Tibial nerve (tissue), 4 donors: ENCODE measurements at regions not wholly inside any gene's neighbourhood (a gene's known extent, or its start where the extent isn't known, plus 50 kb on each side); places are given as distances from the start of the nearest gene placed in this dataset.
"Not testable (repeated sequence)": the region's sequence is repeated elsewhere in the genome, so short reads cannot be mapped to it uniquely, and the experiment has no call there.

Experiments used
- DNase-seq, 2 donors: peaks; one replicate each; pipeline ENCODE4 v3.0.0-alpha.2; 2019; ENCODE audit warnings: low spot score in 2 of 2
- H3K27ac ChIP-seq, 4 donors: fragments of 200-600 bp; sonication (generic) in 3 of 4; one replicate each; pipeline ENCODE4 v1.5.1; 2017 to 2019; ENCODE audit warnings: mild to moderate bottlenecking in 1 of 4
- H3K27me3 ChIP-seq, 2 donors: fragments of 200-600 bp; sonication (generic) in 1 of 2; one replicate each; pipeline versions ENCODE4 v1.5.1 to v1.6.0; 2017 to 2019
- H3K36me3 ChIP-seq, 3 donors: fragments of 200-600 bp; sonication (generic); one replicate each; pipeline ENCODE4 v1.5.1; 2018 to 2019
- H3K4me1 ChIP-seq, 4 donors: fragments of 200-600 bp; sonication (generic) in 3 of 4; one replicate each; pipeline ENCODE4 v1.5.1; 2017 to 2019
- H3K4me3 ChIP-seq, 4 donors: fragments of 200-600 bp; sonication (generic) in 3 of 4; one replicate each; pipeline ENCODE4 v1.5.1; 2017 to 2019; ENCODE audit warnings: mild to moderate bottlenecking in 1 of 4, moderate library complexity in 1 of 4
- H3K9me3 ChIP-seq, 4 donors: fragments of 200-600 bp; sonication (generic) in 3 of 4; one replicate each; pipeline ENCODE4 v1.5.1; 2017 to 2019
- EP300 ChIP-seq, 2 donors: sonication (generic); formaldehyde crosslinking; IDR thresholded peaks; one replicate each; pipeline ENCODE4 v1.6.1; 2017; ENCODE audit warnings: antibody characterized with exemption in 2 of 2, mild to moderate bottlenecking in 1 of 2
- POLR2A ChIP-seq, 2 donors: fragments of 450-650 bp; IDR thresholded peaks; one replicate each; pipeline ENCODE4 v1.6.1; 2017; ENCODE audit warnings: antibody characterized with exemption in 2 of 2, mild to moderate bottlenecking in 2 of 2, moderate library complexity in 2 of 2
- WGBS, 2 donors: methylation state at CpG; one replicate each; pipeline ENCODE4 v1.1.5; 2018; 5-methylcytosine and 5-hydroxymethylcytosine counted together
- TF ChIP-seq, protein P1 (sequence below), 5 experiments: fragments of 200-600 bp in 3 of 5; fragments of 450-650 bp in 2 of 5; sonication (generic) in 3 of 5; IDR thresholded peaks; one replicate each; pipeline ENCODE4 v1.5.1; 2016 to 2019; ENCODE audit warnings: antibody characterized with exemption in 5 of 5, mild to moderate bottlenecking in 3 of 5, moderate library complexity in 2 of 5

DNA sequence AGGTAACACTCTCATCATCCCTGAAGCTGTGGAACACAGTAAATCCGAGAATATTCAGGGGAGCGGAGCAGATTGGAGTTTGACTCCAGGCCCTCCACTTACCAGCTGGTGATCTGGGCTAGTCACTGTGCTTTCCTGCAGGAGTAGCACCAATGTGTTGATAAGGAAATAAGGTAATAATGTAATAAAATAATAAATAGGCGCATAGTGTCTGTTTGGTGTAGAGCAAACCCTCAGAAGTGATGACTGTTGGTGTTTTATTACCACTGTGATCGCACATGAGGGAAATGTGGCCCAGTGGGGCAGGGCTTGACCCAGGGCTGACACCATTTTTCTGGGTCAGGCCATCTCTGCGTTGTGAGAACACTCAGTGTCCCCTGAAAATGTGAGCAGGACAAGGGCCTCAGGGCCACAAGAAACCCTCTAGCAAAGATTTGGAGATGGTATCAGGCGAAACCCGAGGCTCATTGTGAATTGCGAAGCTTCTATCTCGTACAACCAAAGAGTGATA is 563.9 kb upstream of the B3GAT1 start:
- TF ChIP-seq, protein P1, sequence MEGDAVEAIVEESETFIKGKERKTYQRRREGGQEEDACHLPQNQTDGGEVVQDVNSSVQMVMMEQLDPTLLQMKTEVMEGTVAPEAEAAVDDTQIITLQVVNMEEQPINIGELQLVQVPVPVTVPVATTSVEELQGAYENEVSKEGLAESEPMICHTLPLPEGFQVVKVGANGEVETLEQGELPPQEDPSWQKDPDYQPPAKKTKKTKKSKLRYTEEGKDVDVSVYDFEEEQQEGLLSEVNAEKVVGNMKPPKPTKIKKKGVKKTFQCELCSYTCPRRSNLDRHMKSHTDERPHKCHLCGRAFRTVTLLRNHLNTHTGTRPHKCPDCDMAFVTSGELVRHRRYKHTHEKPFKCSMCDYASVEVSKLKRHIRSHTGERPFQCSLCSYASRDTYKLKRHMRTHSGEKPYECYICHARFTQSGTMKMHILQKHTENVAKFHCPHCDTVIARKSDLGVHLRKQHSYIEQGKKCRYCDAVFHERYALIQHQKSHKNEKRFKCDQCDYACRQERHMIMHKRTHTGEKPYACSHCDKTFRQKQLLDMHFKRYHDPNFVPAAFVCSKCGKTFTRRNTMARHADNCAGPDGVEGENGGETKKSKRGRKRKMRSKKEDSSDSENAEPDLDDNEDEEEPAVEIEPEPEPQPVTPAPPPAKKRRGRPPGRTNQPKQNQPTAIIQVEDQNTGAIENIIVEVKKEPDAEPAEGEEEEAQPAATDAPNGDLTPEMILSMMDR (IDR thresholded peaks at IDR 0.05), result no peak
- no peak for TF ChIP-seq EP300 (IDR thresholded peaks at IDR 0.05)
- Histone ChIP-seq H3K9me3 (no peaks in the 10 kb centered on the region), H3K27me3 (no peaks in the 10 kb centered on the region), H3K4me3 (no peak overlapping the region), H3K36me3 (no peaks in the 10 kb centered on the region), H3K27ac (no peak overlapping the region), H3K4me1 (no peaks in the 10 kb centered on the region)
- DNase-seq, result no peak
- 68 to 71% methylated on average over 9 of the region's 9 CpGs for WGBS, 2 donors

DNA sequence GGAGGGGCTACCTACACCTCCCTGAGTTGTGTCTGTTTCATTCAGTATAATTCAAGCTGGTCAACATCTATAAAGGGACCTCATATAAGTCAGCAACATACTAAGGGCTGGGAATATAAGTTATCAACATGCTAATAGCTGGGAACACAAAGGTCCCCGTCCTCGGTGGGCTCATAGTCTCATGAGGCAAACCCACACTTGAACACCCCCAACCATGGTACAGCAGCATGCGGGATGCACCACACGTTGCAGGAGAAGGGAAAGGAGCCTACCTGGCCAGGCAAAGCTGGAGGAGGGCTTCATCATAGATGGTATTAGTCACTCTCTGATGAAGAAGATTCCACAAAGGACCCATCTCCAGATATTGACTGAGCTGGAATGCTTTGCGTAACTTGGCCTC is 561.8 kb upstream of the B3GAT1 start:
- no peaks in the 10 kb centered on the region for H3K27me3 ChIP-seq
- H3K4me3 ChIP-seq, result no peak overlapping the region
- H3K36me3 ChIP-seq, result no peaks in the 10 kb centered on the region
- no peak for DNase-seq
- TF ChIP-seq EP300 (IDR thresholded peaks at IDR 0.05), result no peak
- no peak for TF ChIP-seq POLR2A (IDR thresholded peaks at IDR 0.05)
- TF ChIP-seq, protein P1 (IDR thresholded peaks at IDR 0.05), result no peak
- H3K4me1 ChIP-seq, result no peaks in the 10 kb centered on the region
- no peak overlapping the region for H3K27ac ChIP-seq
- WGBS, 2 donors, result 88 to 91% methylated on average over 5 of the region's 5 CpGs
- no peaks in the 10 kb centered on the region for H3K9me3 ChIP-seq

DNA sequence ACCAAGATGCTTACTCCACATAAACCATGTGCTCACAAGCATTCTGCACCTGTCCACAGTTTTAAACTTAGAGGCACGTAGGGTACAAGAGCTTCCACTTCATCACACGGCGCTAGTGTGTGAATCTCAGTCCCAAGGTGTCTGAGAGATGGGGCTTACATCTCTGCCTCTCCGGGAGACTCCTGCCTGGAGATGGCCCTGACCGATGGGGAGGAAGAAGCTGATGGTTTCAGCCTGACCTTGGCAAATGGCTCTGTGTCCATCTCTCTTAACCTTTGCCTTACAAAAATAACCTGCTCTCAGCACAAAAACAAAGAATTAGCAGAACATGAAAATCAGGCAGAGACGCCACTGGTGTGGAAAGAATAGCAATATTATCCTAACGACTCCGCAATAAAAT is 559.3 kb upstream of the B3GAT1 start:
- Histone ChIP-seq H3K36me3 (no peaks in the 10 kb centered on the region), H3K4me1 (no peaks in the 10 kb centered on the region), H3K4me3 (no peak overlapping the region), H3K27ac (no peak overlapping the region), H3K9me3 (no peaks in the 10 kb centered on the region), H3K27me3 (no peaks in the 10 kb centered on the region)
- 74 to 78% methylated on average over 8 of the region's 8 CpGs for WGBS, 2 donors
- no peak for DNase-seq
- TF ChIP-seq, protein P1 (IDR thresholded peaks at IDR 0.05), result no peak
- TF ChIP-seq POLR2A (IDR thresholded peaks at IDR 0.05) (no peak), EP300 (IDR thresholded peaks at IDR 0.05) (no peak)

DNA sequence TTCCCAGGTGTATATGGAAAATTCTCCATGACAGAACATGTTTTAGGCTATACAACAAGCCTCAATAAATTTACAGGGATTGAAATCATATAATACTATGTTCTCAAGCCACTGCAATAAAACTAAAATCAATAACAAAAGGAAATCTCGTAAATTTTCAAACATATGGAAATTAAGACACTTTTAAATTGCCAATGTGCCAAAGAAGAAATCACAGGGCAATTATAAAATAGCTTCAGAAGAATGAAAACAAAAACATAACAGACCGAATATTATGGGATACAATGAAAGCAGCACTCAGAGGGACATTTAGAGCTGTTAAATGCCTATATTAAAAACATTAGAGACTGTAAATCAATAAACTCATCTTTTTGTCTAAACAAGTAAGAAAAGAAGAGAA is 555.7 kb upstream of the B3GAT1 start:
- H3K27me3 ChIP-seq, result no peaks in the 10 kb centered on the region
- DNase-seq, result no peak
- 63 to 73% methylated on average over 2 of the region's 2 CpGs for WGBS, 2 donors
- H3K27ac ChIP-seq, result no peak overlapping the region
- H3K4me3 ChIP-seq, result no peak overlapping the region
- H3K36me3 ChIP-seq, result no peaks in the 10 kb centered on the region
- no peaks in the 10 kb centered on the region for H3K9me3 ChIP-seq
- TF ChIP-seq, protein P1 (IDR thresholded peaks at IDR 0.05), result no peak
- TF ChIP-seq POLR2A (IDR thresholded peaks at IDR 0.05), result no peak
- TF ChIP-seq EP300 (IDR thresholded peaks at IDR 0.05), result no peak
- no peaks in the 10 kb centered on the region for H3K4me1 ChIP-seq

DNA sequence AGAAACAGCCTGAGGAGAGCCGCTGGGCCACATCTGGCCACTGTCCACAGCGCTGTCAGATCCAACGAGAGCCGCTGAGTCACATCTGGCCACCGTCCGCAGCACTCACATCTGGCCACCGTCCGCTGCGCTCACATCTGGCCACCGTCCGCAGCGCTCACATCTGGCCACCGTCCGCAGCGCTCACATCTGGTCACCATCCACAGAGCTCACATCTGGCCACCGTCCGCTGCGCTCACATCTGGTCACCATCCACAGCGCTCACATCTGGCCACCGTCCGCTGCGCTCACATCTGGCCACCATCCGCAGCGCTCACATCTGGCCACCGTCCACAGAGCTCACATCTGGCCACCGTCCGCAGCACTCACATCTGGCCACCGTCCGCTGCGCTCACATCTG is 549.3 kb upstream of the B3GAT1 start:
- not testable (repeated sequence) for H3K36me3 ChIP-seq, H3K4me1 ChIP-seq, H3K27me3 ChIP-seq, H3K9me3 ChIP-seq, DNase-seq, H3K4me3 ChIP-seq, H3K27ac ChIP-seq
- 94% methylated on average over 30 of the region's 30 CpGs for WGBS, 2 donors

DNA sequence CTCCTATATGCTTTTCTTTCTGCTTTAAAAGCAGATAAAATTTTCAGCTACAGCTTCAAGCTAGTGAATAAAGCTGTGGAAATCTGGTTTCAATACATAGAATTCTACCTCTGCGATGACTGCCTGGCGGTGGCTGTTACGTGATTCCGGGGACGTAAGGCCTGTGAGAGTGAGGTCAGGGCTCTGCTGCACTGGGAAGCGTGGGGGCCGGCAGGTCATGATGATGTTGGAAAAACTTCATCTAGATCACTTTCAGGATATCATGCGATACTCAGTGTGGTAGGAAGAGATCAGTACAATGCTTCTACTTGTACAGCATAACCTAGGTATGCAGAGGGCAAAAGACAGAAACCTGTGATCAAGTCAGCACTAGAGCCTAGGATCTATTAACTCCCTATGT is 546.8 kb upstream of the B3GAT1 start:
- H3K27ac ChIP-seq, result no peak overlapping the region
- no peaks in the 10 kb centered on the region for H3K36me3 ChIP-seq
- no peak for DNase-seq
- no peaks in the 10 kb centered on the region for H3K4me1 ChIP-seq
- no peaks in the 10 kb centered on the region for H3K9me3 ChIP-seq
- 51 to 65% methylated on average over 8 of the region's 8 CpGs for WGBS, 2 donors
- no peaks in the 10 kb centered on the region for H3K27me3 ChIP-seq
- TF ChIP-seq EP300 (IDR thresholded peaks at IDR 0.05), result no peak
- H3K4me3 ChIP-seq, result no peak overlapping the region
